SJSA1 (cell line): ENCODE measurements at regions not wholly inside any gene's neighbourhood (a gene's known extent, or its start where the extent isn't known, plus 50 kb on each side); places are given as distances from the start of the nearest gene placed in this dataset.

ENCODE experiments used
- DNase-seq, 2 experiments: peaks; one replicate each; pipeline ENCODE4 v3.0.0-alpha.2; 2015 to 2020; ENCODE audit warnings: low spot score in 2 of 2, low read depth in 1 of 2
- H3K27ac ChIP-seq: fragments of 250-450 bp; sonication (Bioruptor Pico); 2 replicates; pipeline ENCODE4 v1.5.1; 2020; ENCODE audit warnings: mild to moderate bottlenecking, moderate library complexity
- H3K27me3 ChIP-seq: fragments of 250-450 bp; sonication (Bioruptor Pico); replicated peaks from 2 replicates; pipeline ENCODE4 v1.5.1; 2020; ENCODE audit warnings: mild to moderate bottlenecking, moderate library complexity
- H3K36me3 ChIP-seq: fragments of 250-450 bp; sonication (Bioruptor Pico); 2 replicates; pipeline ENCODE4 v1.5.1; 2020; ENCODE audit warnings: mild to moderate bottlenecking
- H3K4me1 ChIP-seq: fragments of 250-450 bp; sonication (Bioruptor Pico); replicated peaks from 2 replicates; pipeline ENCODE4 v1.6.1; 2021; ENCODE audit warnings: mild to moderate bottlenecking
- H3K4me3 ChIP-seq: fragments of 250-450 bp; sonication (Bioruptor Pico); 2 replicates; pipeline ENCODE4 v1.5.1; 2020; ENCODE audit warnings: mild to moderate bottlenecking
- H3K9me3 ChIP-seq: fragments of 250-450 bp; sonication (Bioruptor Pico); replicated peaks from 2 replicates; pipeline ENCODE4 v1.5.1; 2020; ENCODE audit warnings: mild to moderate bottlenecking

DNA sequence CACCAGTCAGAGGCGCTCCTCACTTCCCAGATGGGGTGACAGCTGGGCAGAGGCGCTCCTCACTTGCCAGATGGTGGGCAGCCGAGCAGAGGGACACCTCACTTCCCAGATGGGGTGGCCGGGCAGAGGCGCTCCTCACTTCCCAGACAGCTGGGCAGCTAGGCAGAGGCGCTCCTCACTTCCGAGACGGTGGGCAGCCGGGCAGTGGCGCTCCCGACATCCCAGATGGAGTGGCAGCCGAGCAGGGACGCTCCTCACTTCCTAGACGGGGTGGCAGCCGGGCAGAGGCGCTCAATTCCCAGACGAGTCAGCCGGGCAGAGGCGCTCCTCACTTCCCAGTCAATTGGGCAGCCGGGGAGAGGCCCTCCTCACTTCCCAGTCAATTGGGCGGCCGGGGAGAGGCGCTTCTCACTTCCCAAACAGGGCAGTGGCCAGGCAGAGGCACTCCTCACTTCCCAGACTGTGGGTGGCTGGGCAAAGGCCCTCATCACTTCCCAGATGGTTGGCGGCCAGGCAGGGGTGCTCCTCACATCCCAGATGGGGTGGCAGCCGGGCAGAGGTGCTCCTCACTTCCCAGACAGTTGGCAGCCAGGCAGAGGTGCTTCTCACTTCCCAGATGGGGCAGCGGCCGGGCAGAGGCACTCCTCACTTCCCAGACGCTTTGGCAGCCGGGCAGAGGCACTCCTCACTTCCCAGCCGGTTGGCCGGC is 143.8 kb upstream of the ARID2 start:
- no peak overlapping the region for H3K27ac ChIP-seq
- no peaks in the 10 kb centered on the region for H3K9me3 ChIP-seq
- H3K4me1 ChIP-seq = no peaks in the 10 kb centered on the region
- no peak for DNase-seq
- no peaks in the 10 kb centered on the region for H3K27me3 ChIP-seq
- no peaks in the 10 kb centered on the region for H3K36me3 ChIP-seq
- H3K4me3 ChIP-seq = no peak overlapping the region

GRCh38 chr12:45586486-45586885 is 143.0 kb upstream of the ARID2 start:
- H3K27ac ChIP-seq = no peak overlapping the region
- no peaks in the 10 kb centered on the region for H3K4me1 ChIP-seq
- no peak for DNase-seq
- no peaks in the 10 kb centered on the region for H3K27me3 ChIP-seq
- no peaks in the 10 kb centered on the region for H3K9me3 ChIP-seq
- H3K4me3 ChIP-seq = no peak overlapping the region
- no peaks in the 10 kb centered on the region for H3K36me3 ChIP-seq

- Histone ChIP-seq H3K27ac (no peak overlapping the region), H3K27me3 (no peaks in the 10 kb centered on the region), H3K36me3 (no peaks in the 10 kb centered on the region), H3K4me3 (no peak overlapping the region), H3K4me1 (no peaks in the 10 kb centered on the region), H3K9me3 (no peaks in the 10 kb centered on the region)
- DNase-seq = no peak
These were observed 142.5 kb upstream of the ARID2 start for GRCh38 chr12:45587012-45587411.

GRCh38 chr12:45587877-45588533 is 141.5 kb upstream of the ARID2 start:
- H3K27me3 ChIP-seq = no peaks in the 10 kb centered on the region
- no peak for DNase-seq

GRCh38 chr12:45590646-45591045 is 138.9 kb upstream of the ARID2 start:
- DNase-seq = no peak
- Histone ChIP-seq H3K27ac (no peak overlapping the region), H3K9me3 (no peaks in the 10 kb centered on the region), H3K4me3 (no peak overlapping the region), H3K4me1 (no peaks in the 10 kb centered on the region), H3K36me3 (no peaks in the 10 kb centered on the region), H3K27me3 (no peaks in the 10 kb centered on the region)

More at GRCh38 chr12:45587877-45588533, 141.5 kb upstream of the ARID2 start:
- H3K4me1 ChIP-seq = no peaks in the 10 kb centered on the region
- H3K9me3 ChIP-seq = no peaks in the 10 kb centered on the region
- no peak overlapping the region for H3K4me3 ChIP-seq
- no peak overlapping the region for H3K27ac ChIP-seq
- no peaks in the 10 kb centered on the region for H3K36me3 ChIP-seq

GRCh38 chr12:45591635-45592034 is 137.9 kb upstream of the ARID2 start:
- Histone ChIP-seq H3K4me3 (no peak overlapping the region), H3K36me3 (no peaks in the 10 kb centered on the region)
- no peak for DNase-seq

GRCh38 chr12:45596366-45596765 is 133.1 kb upstream of the ARID2 start:
- no peak for DNase-seq
- H3K4me3 ChIP-seq = no peak overlapping the region
- H3K36me3 ChIP-seq = no peaks in the 10 kb centered on the region
- no peaks in the 10 kb centered on the region for H3K4me1 ChIP-seq
- no peak overlapping the region for H3K27ac ChIP-seq
- no peaks in the 10 kb centered on the region for H3K27me3 ChIP-seq
- H3K9me3 ChIP-seq = no peaks in the 10 kb centered on the region

More at GRCh38 chr12:45591635-45592034, 137.9 kb upstream of the ARID2 start:
- H3K9me3 ChIP-seq = no peaks in the 10 kb centered on the region
- H3K4me1 ChIP-seq = no peaks in the 10 kb centered on the region
- H3K27ac ChIP-seq = no peak overlapping the region
- no peaks in the 10 kb centered on the region for H3K27me3 ChIP-seq

- H3K36me3 ChIP-seq = no peaks in the 10 kb centered on the region
- no peaks in the 10 kb centered on the region for H3K9me3 ChIP-seq
- H3K27ac ChIP-seq = no peak overlapping the region
These were observed 131.2 kb upstream of the ARID2 start for GRCh38 chr12:45598336-45598735.

GRCh38 chr12:45598761-45599160 is 130.7 kb upstream of the ARID2 start:
- Histone ChIP-seq H3K4me1 (no peaks in the 10 kb centered on the region), H3K4me3 (no peak overlapping the region), H3K27ac (no peak overlapping the region), H3K27me3 (no peaks in the 10 kb centered on the region), H3K9me3 (no peaks in the 10 kb centered on the region), H3K36me3 (no peaks in the 10 kb centered on the region)
- no peak for DNase-seq

More at GRCh38 chr12:45598336-45598735, 131.2 kb upstream of the ARID2 start:
- Histone ChIP-seq H3K4me3 (no peak overlapping the region), H3K27me3 (no peaks in the 10 kb centered on the region), H3K4me1 (no peaks in the 10 kb centered on the region)
- DNase-seq = no peak

DNA sequence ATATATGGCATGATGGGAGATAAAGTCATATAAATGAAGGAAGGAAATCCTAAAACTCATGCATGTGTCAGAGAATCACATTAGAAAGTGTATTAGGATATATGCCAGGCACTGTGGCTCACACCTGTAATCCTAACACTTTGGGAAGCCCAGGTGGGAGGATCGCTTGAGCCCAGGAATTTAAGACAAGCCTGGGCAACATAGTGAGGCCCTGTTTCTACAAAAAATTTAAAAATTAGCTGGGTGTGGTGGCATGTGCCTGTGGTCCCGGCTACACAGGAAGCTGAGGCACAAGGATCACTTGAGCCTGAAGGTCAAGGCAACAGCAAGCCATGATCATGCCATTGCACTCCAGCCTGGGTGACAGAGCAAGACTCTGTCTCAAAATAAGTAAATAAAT is 130.3 kb upstream of the ARID2 start:
- Histone ChIP-seq H3K27ac (no peak overlapping the region), H3K27me3 (no peaks in the 10 kb centered on the region), H3K9me3 (no peaks in the 10 kb centered on the region), H3K4me3 (no peak overlapping the region), H3K36me3 (no peaks in the 10 kb centered on the region), H3K4me1 (no peaks in the 10 kb centered on the region)
- no peak for DNase-seq

DNA sequence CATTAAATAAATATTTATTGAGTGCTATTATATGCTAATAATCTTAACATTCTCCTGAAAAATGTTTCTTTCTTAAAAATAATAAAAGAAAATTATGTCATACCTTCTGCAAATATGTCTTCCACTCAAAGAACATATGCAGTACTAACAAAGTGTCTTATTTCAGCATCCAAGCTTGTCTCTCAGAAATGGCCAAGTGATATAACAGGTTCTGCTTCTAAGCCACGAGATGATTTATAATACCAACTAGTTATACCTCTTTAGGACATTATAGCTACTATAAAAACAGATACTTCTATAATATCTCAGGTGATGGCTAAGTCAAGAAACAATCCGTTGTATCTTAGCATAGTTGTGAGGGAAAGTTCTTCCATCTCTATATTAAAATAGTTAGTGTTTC is 128.1 kb upstream of the ARID2 start:
- H3K36me3 ChIP-seq = no peaks in the 10 kb centered on the region
- no peak overlapping the region for H3K27ac ChIP-seq
- H3K4me1 ChIP-seq = no peaks in the 10 kb centered on the region
- H3K9me3 ChIP-seq = no peaks in the 10 kb centered on the region; the same call in 1 of the 2 replicates
- no peak for DNase-seq
- no peaks in the 10 kb centered on the region for H3K27me3 ChIP-seq
- H3K4me3 ChIP-seq = no peak overlapping the region

GRCh38 chr12:45601888-45602287 is 127.6 kb upstream of the ARID2 start:
- Histone ChIP-seq H3K27ac (no peak overlapping the region), H3K4me1 (no peaks in the 10 kb centered on the region)
- no peak for DNase-seq

GRCh38 chr12:45605624-45606023 is 123.9 kb upstream of the ARID2 start:
- Histone ChIP-seq H3K4me1 (no peaks in the 10 kb centered on the region), H3K36me3 (no peaks in the 10 kb centered on the region), H3K27ac (no peak overlapping the region), H3K27me3 (no peaks in the 10 kb centered on the region), H3K9me3 (no peaks in the 10 kb centered on the region; the same call in 1 of the 2 replicates), H3K4me3 (no peak overlapping the region)
- DNase-seq = no peak

More at GRCh38 chr12:45601888-45602287, 127.6 kb upstream of the ARID2 start:
- H3K4me3 ChIP-seq = no peak overlapping the region
- H3K9me3 ChIP-seq = no peaks in the 10 kb centered on the region; the same call in 1 of the 2 replicates
- no peaks in the 10 kb centered on the region for H3K36me3 ChIP-seq
- no peaks in the 10 kb centered on the region for H3K27me3 ChIP-seq

- Histone ChIP-seq H3K4me1 (peaks cover 28% of the 10 kb centered on the region), H3K4me3 (no peak overlapping the region), H3K27me3 (no peaks in the 10 kb centered on the region), H3K9me3 (no peaks in the 10 kb centered on the region; the same call in 1 of the 2 replicates), H3K27ac (no peak overlapping the region), H3K36me3 (no peaks in the 10 kb centered on the region)
- no peak for DNase-seq
These were observed 118.4 kb upstream of the ARID2 start for GRCh38 chr12:45611061-45611460.
